GM23248 (cell line): ENCODE measurements at regions not wholly inside any gene's neighbourhood (a gene's known extent, or its start where the extent isn't known, plus 50 kb on each side); places are given as distances from the start of the nearest gene placed in this dataset.

Source experiments
- EZH2 ChIP-seq: fragments of 200-600 bp; sonication (generic); IDR thresholded peaks from 2 replicates; pipeline ENCODE4 v1.6.1; 2018; ENCODE audit warnings: antibody characterized with exemption, mild to moderate bottlenecking; ENCODE audit not compliant: insufficient read depth, poor library complexity, severe bottlenecking
- EZH2phosphoT487 ChIP-seq: fragments of 200-600 bp; sonication (generic); IDR thresholded peaks from 2 replicates; pipeline ENCODE4 v1.6.1; 2018; ENCODE audit warnings: antibody characterized with exemption, moderate library complexity, mild to moderate bottlenecking, low read depth; ENCODE audit not compliant: insufficient read depth

GRCh38 chr4:177989503-177990201 is 547.4 kb upstream of the AGA start:
- TF ChIP-seq EZH2 (no peak), EZH2phosphoT487 (no peak)
